SK-N-SH treated with all-trans-retinoic acid at 6 μM for 48 hours (cell line): ENCODE measurements at regions not wholly inside any gene's neighbourhood (a gene's known extent, or its start where the extent isn't known, plus 50 kb on each side); places are given as distances from the start of the nearest gene placed in this dataset.

Experiments
- ATAC-seq: fragments of 200-7000 bp; cut with Tn5 transposase; 3 replicates; pipeline ENCODE4 v1.9.1; 2020; ENCODE audit warnings: mild to moderate bottlenecking, moderate library complexity
- ARNTL ChIP-seq: fragments of 450-650 bp; formaldehyde crosslinking; IDR thresholded peaks from 2 replicates; pipeline ENCODE4 v1.5.0; 2020; ENCODE audit warnings: low read depth, mild to moderate bottlenecking, moderate library complexity, borderline replicate concordance
- BACH2 ChIP-seq: fragments of 250-450 bp; sonication (Bioruptor Pico); IDR thresholded peaks from 2 replicates; pipeline ENCODE4 v1.9.0; 2021; ENCODE audit warnings: mild to moderate bottlenecking, borderline replicate concordance
- CSDC2 ChIP-seq: fragments of 250-450 bp; sonication (Bioruptor Pico); IDR thresholded peaks from 2 replicates; pipeline ENCODE4 v1.5.0; 2020; ENCODE audit warnings: mild to moderate bottlenecking, moderate library complexity
- ESRRG ChIP-seq: fragments of 250-450 bp; sonication (Bioruptor Pico); IDR thresholded peaks from 2 replicates; pipeline ENCODE4 v1.6.1; 2021; ENCODE audit warnings: mild to moderate bottlenecking
- GLIS3 ChIP-seq: fragments of 250-450 bp; sonication (Bioruptor Pico); IDR thresholded peaks from 2 replicates; pipeline ENCODE4 v1.5.0; 2020; ENCODE audit warnings: mild to moderate bottlenecking, moderate library complexity
- ISL1 ChIP-seq: fragments of 250-450 bp; sonication (Bioruptor Pico); IDR thresholded peaks from 2 replicates; pipeline ENCODE4 v2.1.2; 2022; ENCODE audit warnings: mild to moderate bottlenecking, moderate library complexity
- OSR1 ChIP-seq: fragments of 250-450 bp; sonication (Bioruptor Pico); IDR thresholded peaks from 2 replicates; pipeline ENCODE4 v1.8.0; 2022; ENCODE audit warnings: moderate library complexity, mild to moderate bottlenecking, inconsistent platforms
- PPARA ChIP-seq: fragments of 250-450 bp; sonication (Bioruptor Pico); IDR thresholded peaks from 2 replicates; pipeline ENCODE4 v1.5.0; 2020; ENCODE audit warnings: mild to moderate bottlenecking, borderline replicate concordance
- RARB ChIP-seq: fragments of 250-450 bp; sonication (Bioruptor Pico); IDR thresholded peaks from 2 replicates; pipeline ENCODE4 v1.8.0; 2021; ENCODE audit warnings: mild to moderate bottlenecking, moderate library complexity
- SNAI2 ChIP-seq: fragments of 250-450 bp; sonication (Bioruptor Pico); IDR thresholded peaks from 2 replicates; pipeline ENCODE4 v1.5.0; 2020; ENCODE audit warnings: mild to moderate bottlenecking, moderate library complexity
- TCF4 ChIP-seq: fragments of 250-450 bp; sonication (Bioruptor Pico); IDR thresholded peaks from 2 replicates; pipeline ENCODE4 v1.8.0; 2021; ENCODE audit warnings: mild to moderate bottlenecking, moderate library complexity, borderline replicate concordance
- TOX ChIP-seq: fragments of 250-450 bp; sonication (Bioruptor Pico); IDR thresholded peaks from 2 replicates; pipeline ENCODE4 v1.8.0; 2021; ENCODE audit warnings: mild to moderate bottlenecking, moderate library complexity, borderline replicate concordance
- ZC3H10 ChIP-seq: fragments of 250-450 bp; sonication (Bioruptor Pico); IDR thresholded peaks from 2 replicates; pipeline ENCODE4 v1.5.1; 2021; ENCODE audit warnings: mild to moderate bottlenecking, moderate library complexity
- ZFP3 ChIP-seq: fragments of 250-450 bp; sonication (Bioruptor Pico); IDR thresholded peaks from 2 replicates; pipeline ENCODE4 v1.5.0; 2020; ENCODE audit warnings: mild to moderate bottlenecking, moderate library complexity
- ZFP30 ChIP-seq: fragments of 450-650 bp; formaldehyde crosslinking; IDR thresholded peaks from 2 replicates; pipeline ENCODE4 v1.5.0; 2022; ENCODE audit warnings: mild to moderate bottlenecking, moderate library complexity
- ZNF565 ChIP-seq: fragments of 450-650 bp; formaldehyde crosslinking; conservative IDR thresholded peaks from 2 replicates; pipeline ENCODE4 v1.5.0; 2020; ENCODE audit warnings: low read depth, mild to moderate bottlenecking, moderate library complexity
- ZNF70 ChIP-seq: fragments of 450-650 bp; formaldehyde crosslinking; IDR thresholded peaks from 2 replicates; pipeline ENCODE4 v1.5.0; 2020; ENCODE audit warnings: mild to moderate bottlenecking, moderate library complexity
- TF ChIP-seq, protein P1 (sequence below): fragments of 250-450 bp; sonication (Bioruptor Pico); IDR thresholded peaks from 2 replicates; pipeline ENCODE4 v1.5.1; 2021; ENCODE audit warnings: mild to moderate bottlenecking, moderate library complexity
- TF ChIP-seq, protein P2 (sequence below): fragments of 250-450 bp; sonication (Bioruptor Pico); IDR thresholded peaks from 2 replicates; pipeline ENCODE4 v1.5.1; 2020; ENCODE audit warnings: low read depth, mild to moderate bottlenecking, moderate library complexity
- TF ChIP-seq, protein P3 (sequence below): fragments of 250-450 bp; sonication (Bioruptor Pico); IDR thresholded peaks from 2 replicates; pipeline ENCODE4 v1.5.0; 2020; ENCODE audit warnings: mild to moderate bottlenecking, moderate library complexity
- TF ChIP-seq, protein P4 (sequence below): fragments of 250-450 bp; sonication (Bioruptor Pico); IDR thresholded peaks from 2 replicates; pipeline ENCODE4 v1.8.0; 2020; ENCODE audit warnings: mild to moderate bottlenecking, moderate library complexity, borderline replicate concordance
- TF ChIP-seq, protein P5 (sequence below): fragments of 250-450 bp; sonication (Bioruptor Pico); IDR thresholded peaks from 2 replicates; pipeline ENCODE4 v1.8.0; 2021; ENCODE audit warnings: low read depth, mild to moderate bottlenecking, moderate library complexity, borderline replicate concordance

DNA sequence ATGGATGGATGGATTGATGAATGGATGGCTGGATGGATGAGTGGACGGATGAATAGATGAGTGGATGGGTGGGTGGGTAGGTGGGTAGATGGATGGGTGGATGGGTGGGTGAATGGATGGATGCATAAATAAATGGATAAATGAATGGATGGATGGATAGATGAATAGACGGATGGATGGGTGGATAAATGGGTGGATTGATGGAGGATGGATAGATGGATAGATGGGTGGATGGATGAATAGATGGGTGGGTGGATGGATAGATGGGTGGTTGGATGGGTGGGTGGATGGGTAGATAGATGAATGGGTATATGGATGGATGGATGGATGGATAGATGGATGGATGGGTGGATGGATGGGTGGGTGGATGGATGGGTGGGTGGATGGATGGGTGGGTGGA lies 84.9 kb upstream of the ZNF536 start:
- no peak for TF ChIP-seq ZFP3 (CRISPR knock-in tag)
- TF ChIP-seq, protein P1, sequence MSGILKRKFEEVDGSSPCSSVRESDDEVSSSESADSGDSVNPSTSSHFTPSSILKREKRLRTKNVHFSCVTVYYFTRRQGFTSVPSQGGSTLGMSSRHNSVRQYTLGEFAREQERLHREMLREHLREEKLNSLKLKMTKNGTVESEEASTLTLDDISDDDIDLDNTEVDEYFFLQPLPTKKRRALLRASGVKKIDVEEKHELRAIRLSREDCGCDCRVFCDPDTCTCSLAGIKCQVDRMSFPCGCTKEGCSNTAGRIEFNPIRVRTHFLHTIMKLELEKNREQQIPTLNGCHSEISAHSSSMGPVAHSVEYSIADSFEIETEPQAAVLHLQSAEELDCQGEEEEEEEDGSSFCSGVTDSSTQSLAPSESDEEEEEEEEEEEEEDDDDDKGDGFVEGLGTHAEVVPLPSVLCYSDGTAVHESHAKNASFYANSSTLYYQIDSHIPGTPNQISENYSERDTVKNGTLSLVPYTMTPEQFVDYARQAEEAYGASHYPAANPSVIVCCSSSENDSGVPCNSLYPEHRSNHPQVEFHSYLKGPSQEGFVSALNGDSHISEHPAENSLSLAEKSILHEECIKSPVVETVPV (CRISPR knock-in tag), result no peak
- no peak for TF ChIP-seq ZC3H10 (CRISPR knock-in tag)
- no peak for TF ChIP-seq TCF4 (CRISPR knock-in tag)
- TF ChIP-seq CSDC2 (CRISPR knock-in tag), result no peak
- TF ChIP-seq, protein P2, sequence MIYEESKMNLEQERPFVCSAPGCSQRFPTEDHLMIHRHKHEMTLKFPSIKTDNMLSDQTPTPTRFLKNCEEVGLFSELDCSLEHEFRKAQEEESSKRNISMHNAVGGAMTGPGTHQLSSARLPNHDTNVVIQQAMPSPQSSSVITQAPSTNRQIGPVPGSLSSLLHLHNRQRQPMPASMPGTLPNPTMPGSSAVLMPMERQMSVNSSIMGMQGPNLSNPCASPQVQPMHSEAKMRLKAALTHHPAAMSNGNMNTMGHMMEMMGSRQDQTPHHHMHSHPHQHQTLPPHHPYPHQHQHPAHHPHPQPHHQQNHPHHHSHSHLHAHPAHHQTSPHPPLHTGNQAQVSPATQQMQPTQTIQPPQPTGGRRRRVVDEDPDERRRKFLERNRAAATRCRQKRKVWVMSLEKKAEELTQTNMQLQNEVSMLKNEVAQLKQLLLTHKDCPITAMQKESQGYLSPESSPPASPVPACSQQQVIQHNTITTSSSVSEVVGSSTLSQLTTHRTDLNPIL (CRISPR knock-in tag), result no peak
- TF ChIP-seq, protein P3, sequence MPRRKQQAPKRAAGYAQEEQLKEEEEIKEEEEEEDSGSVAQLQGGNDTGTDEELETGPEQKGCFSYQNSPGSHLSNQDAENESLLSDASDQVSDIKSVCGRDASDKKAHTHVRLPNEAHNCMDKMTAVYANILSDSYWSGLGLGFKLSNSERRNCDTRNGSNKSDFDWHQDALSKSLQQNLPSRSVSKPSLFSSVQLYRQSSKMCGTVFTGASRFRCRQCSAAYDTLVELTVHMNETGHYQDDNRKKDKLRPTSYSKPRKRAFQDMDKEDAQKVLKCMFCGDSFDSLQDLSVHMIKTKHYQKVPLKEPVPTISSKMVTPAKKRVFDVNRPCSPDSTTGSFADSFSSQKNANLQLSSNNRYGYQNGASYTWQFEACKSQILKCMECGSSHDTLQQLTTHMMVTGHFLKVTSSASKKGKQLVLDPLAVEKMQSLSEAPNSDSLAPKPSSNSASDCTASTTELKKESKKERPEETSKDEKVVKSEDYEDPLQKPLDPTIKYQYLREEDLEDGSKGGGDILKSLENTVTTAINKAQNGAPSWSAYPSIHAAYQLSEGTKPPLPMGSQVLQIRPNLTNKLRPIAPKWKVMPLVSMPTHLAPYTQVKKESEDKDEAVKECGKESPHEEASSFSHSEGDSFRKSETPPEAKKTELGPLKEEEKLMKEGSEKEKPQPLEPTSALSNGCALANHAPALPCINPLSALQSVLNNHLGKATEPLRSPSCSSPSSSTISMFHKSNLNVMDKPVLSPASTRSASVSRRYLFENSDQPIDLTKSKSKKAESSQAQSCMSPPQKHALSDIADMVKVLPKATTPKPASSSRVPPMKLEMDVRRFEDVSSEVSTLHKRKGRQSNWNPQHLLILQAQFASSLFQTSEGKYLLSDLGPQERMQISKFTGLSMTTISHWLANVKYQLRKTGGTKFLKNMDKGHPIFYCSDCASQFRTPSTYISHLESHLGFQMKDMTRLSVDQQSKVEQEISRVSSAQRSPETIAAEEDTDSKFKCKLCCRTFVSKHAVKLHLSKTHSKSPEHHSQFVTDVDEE, result no peak
- TF ChIP-seq ESRRG (CRISPR knock-in tag), result no peak
- TF ChIP-seq RARB, result no peak
- no peak for TF ChIP-seq ARNTL (CRISPR knock-in tag)
- no peak for TF ChIP-seq ISL1 (CRISPR knock-in tag)
- no peak for TF ChIP-seq PPARA (CRISPR knock-in tag)
- TF ChIP-seq GLIS3 (CRISPR knock-in tag), result no peak
- no peak for TF ChIP-seq ZFP30 (CRISPR knock-in tag)
- TF ChIP-seq TOX, result no peak
- no peak for TF ChIP-seq ZNF70 (CRISPR knock-in tag)
- no peak for TF ChIP-seq OSR1 (CRISPR knock-in tag)
- no peak for ATAC-seq

DNA sequence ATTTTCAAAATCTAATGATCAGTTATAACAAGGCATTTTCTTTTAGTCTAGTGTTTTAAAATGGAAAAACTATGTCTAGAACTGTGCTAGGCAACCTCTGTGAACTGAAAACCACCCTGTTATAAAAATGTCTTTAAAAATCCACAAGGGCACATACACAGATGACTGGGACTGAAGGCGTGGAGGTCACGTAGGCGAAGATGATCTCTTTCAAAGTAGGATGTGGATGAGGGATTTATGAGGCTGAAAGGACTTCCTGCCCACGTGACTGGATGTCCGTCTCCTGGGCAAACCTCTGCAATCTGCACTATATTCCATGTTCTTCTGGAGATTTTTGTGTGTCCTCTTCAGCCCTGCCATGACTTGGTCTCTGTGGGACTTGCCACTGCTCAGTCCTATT lies 84.2 kb upstream of the ZNF536 start:
- TF ChIP-seq ZNF70 (CRISPR knock-in tag) (no peak), ZNF565 (CRISPR knock-in tag) (no peak), BACH2 (no peak), GLIS3 (CRISPR knock-in tag) (no peak), TOX (no peak), CSDC2 (CRISPR knock-in tag) (no peak), PPARA (CRISPR knock-in tag) (no peak), ZC3H10 (CRISPR knock-in tag) (no peak), ZFP30 (CRISPR knock-in tag) (no peak), ESRRG (CRISPR knock-in tag) (no peak), SNAI2 (CRISPR knock-in tag) (no peak), RARB (no peak), OSR1 (CRISPR knock-in tag) (no peak), ARNTL (CRISPR knock-in tag) (no peak)
- TF ChIP-seq, protein P3, result no peak
- TF ChIP-seq, protein P4, sequence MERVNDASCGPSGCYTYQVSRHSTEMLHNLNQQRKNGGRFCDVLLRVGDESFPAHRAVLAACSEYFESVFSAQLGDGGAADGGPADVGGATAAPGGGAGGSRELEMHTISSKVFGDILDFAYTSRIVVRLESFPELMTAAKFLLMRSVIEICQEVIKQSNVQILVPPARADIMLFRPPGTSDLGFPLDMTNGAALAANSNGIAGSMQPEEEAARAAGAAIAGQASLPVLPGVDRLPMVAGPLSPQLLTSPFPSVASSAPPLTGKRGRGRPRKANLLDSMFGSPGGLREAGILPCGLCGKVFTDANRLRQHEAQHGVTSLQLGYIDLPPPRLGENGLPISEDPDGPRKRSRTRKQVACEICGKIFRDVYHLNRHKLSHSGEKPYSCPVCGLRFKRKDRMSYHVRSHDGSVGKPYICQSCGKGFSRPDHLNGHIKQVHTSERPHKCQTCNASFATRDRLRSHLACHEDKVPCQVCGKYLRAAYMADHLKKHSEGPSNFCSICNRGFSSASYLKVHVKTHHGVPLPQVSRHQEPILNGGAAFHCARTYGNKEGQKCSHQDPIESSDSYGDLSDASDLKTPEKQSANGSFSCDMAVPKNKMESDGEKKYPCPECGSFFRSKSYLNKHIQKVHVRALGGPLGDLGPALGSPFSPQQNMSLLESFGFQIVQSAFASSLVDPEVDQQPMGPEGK (CRISPR knock-in tag), result no peak
- TF ChIP-seq, protein P2 (CRISPR knock-in tag), result no peak
- TF ChIP-seq, protein P1 (CRISPR knock-in tag), result no peak
- TF ChIP-seq, protein P5, sequence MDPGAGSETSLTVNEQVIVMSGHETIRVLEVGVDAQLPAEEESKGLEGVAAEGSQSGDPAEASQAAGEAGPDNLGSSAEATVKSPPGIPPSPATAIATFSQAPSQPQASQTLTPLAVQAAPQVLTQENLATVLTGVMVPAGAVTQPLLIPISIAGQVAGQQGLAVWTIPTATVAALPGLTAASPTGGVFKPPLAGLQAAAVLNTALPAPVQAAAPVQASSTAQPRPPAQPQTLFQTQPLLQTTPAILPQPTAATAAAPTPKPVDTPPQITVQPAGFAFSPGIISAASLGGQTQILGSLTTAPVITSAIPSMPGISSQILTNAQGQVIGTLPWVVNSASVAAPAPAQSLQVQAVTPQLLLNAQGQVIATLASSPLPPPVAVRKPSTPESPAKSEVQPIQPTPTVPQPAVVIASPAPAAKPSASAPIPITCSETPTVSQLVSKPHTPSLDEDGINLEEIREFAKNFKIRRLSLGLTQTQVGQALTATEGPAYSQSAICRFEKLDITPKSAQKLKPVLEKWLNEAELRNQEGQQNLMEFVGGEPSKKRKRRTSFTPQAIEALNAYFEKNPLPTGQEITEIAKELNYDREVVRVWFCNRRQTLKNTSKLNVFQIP, result no peak
- TF ChIP-seq, all 23 proteins: peak for 0
- no peak for ATAC-seq
